Karpas-422 (cell line): ENCODE measurements at regions not wholly inside any gene's neighbourhood (a gene's known extent, or its start where the extent isn't known, plus 50 kb on each side); places are given as distances from the start of the nearest gene placed in this dataset.
"Not testable (repeated sequence)": the region's sequence is repeated elsewhere in the genome, so short reads cannot be mapped to it uniquely, and the experiment has no call there.

Source experiments
- DNase-seq: peaks from one replicate; pipeline ENCODE4 v3.0.0-alpha.2; 2015
- H2AFZ ChIP-seq: fragments of 200-600 bp; sonication (generic); 2 replicates; pipeline ENCODE4 v1.6.1; 2014; ENCODE audit warnings: antibody characterized with exemption, low read length, mixed read lengths
- H3K27ac ChIP-seq: fragments of 200-600 bp; sonication (generic); 2 replicates; pipeline ENCODE4 v1.5.1; 2014; ENCODE audit warnings: mild to moderate bottlenecking, low read length, moderate library complexity
- H3K27me3 ChIP-seq: fragments of 200-600 bp; sonication (generic); 2 replicates; pipeline ENCODE4 v1.6.1; 2014; ENCODE audit warnings: low read length, mixed read lengths
- H3K36me3 ChIP-seq: fragments of 200-600 bp; sonication (generic); 2 replicates; pipeline ENCODE4 v1.6.1; 2014; ENCODE audit warnings: low read length, mixed read lengths; ENCODE audit not compliant: insufficient read depth
- H3K4me1 ChIP-seq: fragments of 200-600 bp; sonication (generic); 2 replicates; pipeline ENCODE4 v1.6.1; 2014; ENCODE audit warnings: mild to moderate bottlenecking, low read length, mixed read lengths
- H3K4me2 ChIP-seq: fragments of 200-600 bp; sonication (generic); 2 replicates; pipeline ENCODE4 v1.6.1; 2014; ENCODE audit warnings: low read length, low read depth, mild to moderate bottlenecking; ENCODE audit not compliant: poor library complexity, severe bottlenecking
- H3K4me3 ChIP-seq: fragments of 200-600 bp; sonication (generic); 2 replicates; pipeline ENCODE4 v1.5.1; 2014; ENCODE audit warnings: mild to moderate bottlenecking, antibody characterized with exemption, low read length, mixed read lengths
- H3K79me2 ChIP-seq: fragments of 200-600 bp; sonication (generic); 2 replicates; pipeline ENCODE4 v1.6.1; 2014; ENCODE audit warnings: mild to moderate bottlenecking, low read length, mixed read lengths
- H3K9ac ChIP-seq: fragments of 200-600 bp; sonication (generic); 2 replicates; pipeline ENCODE4 v1.6.0; 2014; ENCODE audit warnings: low read length
- H3K9me2 ChIP-seq: fragments of 200-600 bp; sonication (generic), shearing (Covaris generic); replicated peaks from 2 replicates; pipeline ENCODE4 v1.6.0; 2014; ENCODE audit warnings: mild to moderate bottlenecking, low read length, moderate library complexity; ENCODE audit not compliant: insufficient read depth
- H3K9me3 ChIP-seq: fragments of 300-700, 200-600 bp; sonication (generic); 2 replicates; pipeline ENCODE4 v1.6.1; 2014; ENCODE audit warnings: low read length, mixed read lengths
- H4K20me1 ChIP-seq: fragments of 200-600 bp; sonication (generic); 2 replicates; pipeline ENCODE4 v1.6.1; 2014; ENCODE audit warnings: mild to moderate bottlenecking, antibody characterized with exemption, low read length, low read depth; ENCODE audit not compliant: insufficient read depth

- no peaks in the 10 kb centered on the region for H3K9me2 ChIP-seq
- H3K9me3 ChIP-seq, result no peaks in the 10 kb centered on the region
- H3K9ac ChIP-seq, result no peak overlapping the region; the same call in 1 of the 2 replicates
- peaks cover 35% of the 10 kb centered on the region for H3K4me1 ChIP-seq
- H2AFZ ChIP-seq, result no peak overlapping the region
- H3K36me3 ChIP-seq, result peaks cover 15% of the 10 kb centered on the region; the same call in 1 of the 2 replicates
- H3K4me3 ChIP-seq, result no peak overlapping the region
- no peaks in the 10 kb centered on the region for H3K27me3 ChIP-seq
- DNase-seq, result no peak
- H3K79me2 ChIP-seq, result peaks cover 77% of the 10 kb centered on the region
- no peak overlapping the region for H3K27ac ChIP-seq
- H4K20me1 ChIP-seq, result peaks cover 37% of the 10 kb centered on the region
- no peak overlapping the region for H3K4me2 ChIP-seq
These were observed 84.1 kb upstream of the RNF38 start for GRCh38 chr9:36484124-36484523.

GRCh38 chr9:36479101-36479500 is 79.0 kb upstream of the RNF38 start:
- H3K9ac ChIP-seq, result no peak overlapping the region
- H3K4me2 ChIP-seq, result no peak overlapping the region
- DNase-seq, result no peak
- H3K27me3 ChIP-seq, result no peaks in the 10 kb centered on the region
- peaks cover 11% of the 10 kb centered on the region; the same call in 1 of the 2 replicates for H3K36me3 ChIP-seq
- H3K9me2 ChIP-seq, result no peaks in the 10 kb centered on the region
- H2AFZ ChIP-seq, result no peak overlapping the region
- H3K9me3 ChIP-seq, result no peaks in the 10 kb centered on the region
- H3K79me2 ChIP-seq, result peaks cover 96% of the 10 kb centered on the region
- H3K4me1 ChIP-seq, result peaks cover 8% of the 10 kb centered on the region
- H3K27ac ChIP-seq, result no peak overlapping the region
- peaks cover 23% of the 10 kb centered on the region for H4K20me1 ChIP-seq
- no peak overlapping the region for H3K4me3 ChIP-seq

- Histone ChIP-seq H3K27ac (peak overlapping the region; percentile 77), H3K4me3 (peak overlapping the region; percentile 63), H3K4me1 (peaks cover 28% of the 10 kb centered on the region), H3K9me3 (no peaks in the 10 kb centered on the region), H2AFZ (no peak overlapping the region), H3K79me2 (peaks cover 63% of the 10 kb centered on the region), H3K27me3 (no peaks in the 10 kb centered on the region), H4K20me1 (peaks cover 11% of the 10 kb centered on the region; the same call in 1 of the 2 replicates), H3K9ac (peak overlapping the region; percentile 55), H3K4me2 (peak overlapping the region; percentile 74), H3K9me2 (no peaks in the 10 kb centered on the region), H3K36me3 (no peaks in the 10 kb centered on the region)
- no peak for DNase-seq
These were observed 71.3 kb upstream of the RNF38 start for GRCh38 chr9:36471359-36471758.

- Histone ChIP-seq H3K4me3 (peak overlapping the region; percentile 63), H4K20me1 (peaks cover 11% of the 10 kb centered on the region; the same call in 1 of the 2 replicates), H3K27me3 (no peaks in the 10 kb centered on the region), H3K4me2 (peak overlapping the region; percentile 74), H3K36me3 (no peaks in the 10 kb centered on the region), H3K9ac (peak overlapping the region; percentile 55), H3K79me2 (peaks cover 58% of the 10 kb centered on the region), H3K27ac (peak overlapping the region; percentile 77), H3K9me3 (no peaks in the 10 kb centered on the region), H3K9me2 (no peaks in the 10 kb centered on the region), H3K4me1 (peaks cover 28% of the 10 kb centered on the region), H2AFZ (no peak overlapping the region)
- peak; percentile 90 for DNase-seq
These were observed 70.7 kb upstream of the RNF38 start for GRCh38 chr9:36470643-36471290.

GRCh38 chr9:36463467-36463866 is 63.4 kb upstream of the RNF38 start:
- no peak overlapping the region for H3K4me3 ChIP-seq
- H3K4me2 ChIP-seq, result no peak overlapping the region
- H3K4me1 ChIP-seq, result no peaks in the 10 kb centered on the region
- H3K27ac ChIP-seq, result no peak overlapping the region
- H3K27me3 ChIP-seq, result no peaks in the 10 kb centered on the region
- H3K79me2 ChIP-seq, result peaks cover 21% of the 10 kb centered on the region
- no peaks in the 10 kb centered on the region for H3K9me3 ChIP-seq
- no peak overlapping the region for H2AFZ ChIP-seq
- no peak for DNase-seq
- peaks cover 8% of the 10 kb centered on the region; the same call in 1 of the 2 replicates for H4K20me1 ChIP-seq
- H3K9me2 ChIP-seq, result no peaks in the 10 kb centered on the region
- H3K36me3 ChIP-seq, result peaks cover 3% of the 10 kb centered on the region; the same call in 1 of the 2 replicates
- no peak overlapping the region for H3K9ac ChIP-seq

GRCh38 chr9:36462245-36462644 is 62.2 kb upstream of the RNF38 start:
- Histone ChIP-seq H3K4me3 (no peak overlapping the region), H3K27me3 (no peaks in the 10 kb centered on the region), H3K9me2 (no peaks in the 10 kb centered on the region), H3K4me2 (no peak overlapping the region), H3K9ac (no peak overlapping the region), H3K36me3 (peaks cover 4% of the 10 kb centered on the region; the same call in 1 of the 2 replicates), H3K4me1 (no peaks in the 10 kb centered on the region), H3K27ac (no peak overlapping the region), H4K20me1 (0 out of 2 replicates have a peak, but pooled peaks cover 4% of the 10 kb centered on the region), H3K9me3 (no peaks in the 10 kb centered on the region), H3K79me2 (peaks cover 33% of the 10 kb centered on the region), H2AFZ (no peak overlapping the region)
- DNase-seq, result no peak

GRCh38 chr9:36461323-36461722 is 61.3 kb upstream of the RNF38 start:
- Histone ChIP-seq H3K79me2 (peaks cover 42% of the 10 kb centered on the region), H3K27ac (no peak overlapping the region), H3K36me3 (peaks cover 4% of the 10 kb centered on the region; the same call in 1 of the 2 replicates)

GRCh38 chr9:36458430-36458915 is 58.4 kb upstream of the RNF38 start:
- DNase-seq, H4K20me1 ChIP-seq, H3K4me3 ChIP-seq, H3K27me3 ChIP-seq, H3K27ac ChIP-seq, H3K4me1 ChIP-seq, H3K9ac ChIP-seq, H3K9me2 ChIP-seq, H3K9me3 ChIP-seq, H3K36me3 ChIP-seq, H3K4me2 ChIP-seq, H2AFZ ChIP-seq: not testable (repeated sequence)
- H3K79me2 ChIP-seq, result peaks cover 69% of the 10 kb centered on the region

More at GRCh38 chr9:36461323-36461722, 61.3 kb upstream of the RNF38 start:
- no peaks in the 10 kb centered on the region for H3K27me3 ChIP-seq
- H3K9me2 ChIP-seq, result no peaks in the 10 kb centered on the region
- H3K4me3 ChIP-seq, result no peak overlapping the region
- no peak overlapping the region for H2AFZ ChIP-seq
- 0 out of 2 replicates have a peak, but pooled peaks cover 4% of the 10 kb centered on the region for H4K20me1 ChIP-seq
- H3K9me3 ChIP-seq, result no peaks in the 10 kb centered on the region
- no peak overlapping the region for H3K4me2 ChIP-seq
- no peak for DNase-seq
- H3K9ac ChIP-seq, result no peak overlapping the region
- H3K4me1 ChIP-seq, result no peaks in the 10 kb centered on the region
